D721Med (cell line): ENCODE measurements at regions not wholly inside any gene's neighbourhood (a gene's known extent, or its start where the extent isn't known, plus 50 kb on each side); places are given as distances from the start of the nearest gene placed in this dataset.
"Not testable (repeated sequence)": the region's sequence is repeated elsewhere in the genome, so short reads cannot be mapped to it uniquely, and the experiment has no call there.

Source experiments
- DNase-seq: peaks from one replicate; pipeline ENCODE4 v3.0.0; 2011; ENCODE audit warnings: low spot score; ENCODE audit not compliant: insufficient read length
- FAIRE-seq: peaks from 2 replicates; lab custom pipeline; 2011; peaks lifted over from hg19 to GRCh38; lab: Jason Lieb, UNC
- TF ChIP-seq, protein P1 (sequence below): IDR thresholded peaks from 2 replicates; pipeline ENCODE4 v1.5.1; 2012; ENCODE audit warnings: mild to moderate bottlenecking, control low read depth; ENCODE audit not compliant: insufficient read depth; ENCODE audit errors: missing control alignments

GRCh38 chr16:29126616-29127015 is 141.8 kb downstream of the LAT start:
- FAIRE-seq (no peak), DNase-seq (no peak)
- TF ChIP-seq, protein P1, sequence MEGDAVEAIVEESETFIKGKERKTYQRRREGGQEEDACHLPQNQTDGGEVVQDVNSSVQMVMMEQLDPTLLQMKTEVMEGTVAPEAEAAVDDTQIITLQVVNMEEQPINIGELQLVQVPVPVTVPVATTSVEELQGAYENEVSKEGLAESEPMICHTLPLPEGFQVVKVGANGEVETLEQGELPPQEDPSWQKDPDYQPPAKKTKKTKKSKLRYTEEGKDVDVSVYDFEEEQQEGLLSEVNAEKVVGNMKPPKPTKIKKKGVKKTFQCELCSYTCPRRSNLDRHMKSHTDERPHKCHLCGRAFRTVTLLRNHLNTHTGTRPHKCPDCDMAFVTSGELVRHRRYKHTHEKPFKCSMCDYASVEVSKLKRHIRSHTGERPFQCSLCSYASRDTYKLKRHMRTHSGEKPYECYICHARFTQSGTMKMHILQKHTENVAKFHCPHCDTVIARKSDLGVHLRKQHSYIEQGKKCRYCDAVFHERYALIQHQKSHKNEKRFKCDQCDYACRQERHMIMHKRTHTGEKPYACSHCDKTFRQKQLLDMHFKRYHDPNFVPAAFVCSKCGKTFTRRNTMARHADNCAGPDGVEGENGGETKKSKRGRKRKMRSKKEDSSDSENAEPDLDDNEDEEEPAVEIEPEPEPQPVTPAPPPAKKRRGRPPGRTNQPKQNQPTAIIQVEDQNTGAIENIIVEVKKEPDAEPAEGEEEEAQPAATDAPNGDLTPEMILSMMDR: no peak

DNA sequence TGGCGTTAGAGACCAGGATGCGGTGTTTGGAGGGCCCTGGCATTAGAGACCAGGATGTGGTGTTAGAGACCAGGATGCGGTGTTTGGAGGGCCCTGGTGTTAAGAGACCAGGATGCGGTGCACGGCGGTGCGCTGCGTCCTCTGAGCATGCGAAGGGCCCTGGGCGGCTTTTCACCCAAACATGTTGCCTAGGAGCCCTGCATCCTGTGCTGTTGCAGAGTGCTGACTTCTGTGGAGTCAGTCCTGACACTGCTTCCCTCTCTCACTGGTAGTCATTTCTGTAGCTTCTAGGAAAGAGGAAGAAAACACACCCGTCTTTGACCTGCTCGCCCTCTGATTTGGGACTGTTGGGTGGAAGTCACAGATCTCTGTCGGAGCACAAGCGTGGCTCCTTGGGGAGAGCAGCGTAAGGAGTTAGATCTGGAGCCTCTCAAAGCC is 141.2 kb downstream of the LAT start:
- FAIRE-seq: no peak
- no peak for DNase-seq
- TF ChIP-seq, protein P1: no peak

GRCh38 chr16:29124828-29125227 is 140.0 kb downstream of the LAT start:
- no peak for FAIRE-seq
- DNase-seq: no peak
- TF ChIP-seq, protein P1: no peak

- not testable (repeated sequence) for FAIRE-seq, DNase-seq
Measured at GRCh38 chr16:29124162-29124561, 139.3 kb downstream of the LAT start.

DNA sequence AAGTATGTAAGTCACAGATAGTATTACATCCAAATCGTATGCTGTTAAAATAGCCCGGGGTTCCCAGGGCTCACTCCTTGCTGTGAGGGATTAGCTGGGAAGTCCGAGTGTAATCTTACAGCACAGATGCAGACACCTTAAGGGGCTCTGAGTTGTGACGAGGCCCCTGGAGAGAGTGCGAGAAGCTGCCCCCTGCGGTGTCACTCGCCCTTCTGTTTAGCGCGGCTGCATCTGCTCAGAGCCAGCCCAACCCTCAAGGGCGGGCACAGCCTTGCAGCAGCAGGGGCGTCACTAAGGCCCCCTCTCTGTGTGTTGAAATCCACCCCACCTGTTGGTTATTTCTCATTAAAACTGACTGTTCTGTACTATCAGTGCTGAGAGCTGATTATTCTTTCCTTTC is 135.8 kb downstream of the LAT start:
- peak; percentile 49 for DNase-seq
- not testable (repeated sequence) for FAIRE-seq

DNA sequence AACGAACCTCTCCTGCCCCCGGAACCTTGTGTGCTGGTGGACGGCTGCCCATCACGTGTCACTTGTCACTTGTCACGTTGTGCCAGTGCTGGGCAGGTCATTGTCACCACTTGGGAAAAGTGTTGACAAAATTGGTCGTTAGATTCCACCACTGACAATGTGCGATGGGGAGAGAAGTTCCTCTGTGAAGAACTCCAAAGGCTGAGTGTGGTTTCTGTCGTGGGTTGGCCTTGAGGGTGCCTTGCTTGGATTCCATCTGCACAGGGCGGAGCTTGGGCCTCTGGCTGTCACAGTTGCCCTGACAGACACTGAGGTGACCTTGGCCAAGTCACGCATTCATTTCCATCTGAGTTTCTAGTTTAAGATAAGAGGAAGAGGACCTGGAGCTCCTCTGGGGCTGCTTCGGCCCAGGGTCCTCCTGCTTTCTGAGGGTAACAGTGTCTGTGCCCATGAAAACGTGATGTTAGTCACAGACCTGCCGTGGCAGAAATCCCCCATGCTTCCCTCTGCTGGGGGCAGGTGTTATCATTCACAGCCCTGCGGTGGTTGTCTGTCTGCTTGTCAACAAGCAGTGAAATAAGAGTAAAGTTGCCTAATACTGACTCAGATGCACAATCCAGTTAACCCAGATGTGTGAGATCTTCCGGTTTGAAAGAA is 133.6 kb downstream of the LAT start:
- DNase-seq, FAIRE-seq: not testable (repeated sequence)

DNA sequence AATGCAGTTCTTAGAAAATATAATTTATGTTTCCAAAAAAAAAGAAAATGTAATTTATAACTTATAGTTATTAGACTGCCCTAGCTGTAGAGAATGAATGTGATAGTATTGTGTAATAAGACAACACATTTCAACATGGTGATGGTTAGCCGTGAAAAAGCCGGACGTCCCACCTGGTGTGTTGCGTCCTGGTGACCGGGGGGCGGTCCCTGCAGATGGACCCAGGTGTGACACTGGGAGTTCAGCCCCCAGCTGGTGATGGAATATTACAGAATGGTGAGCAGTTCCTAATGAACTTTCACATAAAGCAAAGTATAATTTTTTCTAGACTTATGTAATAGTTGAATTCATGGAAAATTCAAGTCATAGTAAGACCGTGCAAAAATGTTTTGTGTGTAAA is 132.8 kb downstream of the LAT start:
- no peak for DNase-seq
- no peak for FAIRE-seq
- TF ChIP-seq, protein P1: no peak

GRCh38 chr16:29116980-29117379 is 132.1 kb downstream of the LAT start:
- TF ChIP-seq, protein P1: no peak
- DNase-seq (no peak), FAIRE-seq (no peak)

DNA sequence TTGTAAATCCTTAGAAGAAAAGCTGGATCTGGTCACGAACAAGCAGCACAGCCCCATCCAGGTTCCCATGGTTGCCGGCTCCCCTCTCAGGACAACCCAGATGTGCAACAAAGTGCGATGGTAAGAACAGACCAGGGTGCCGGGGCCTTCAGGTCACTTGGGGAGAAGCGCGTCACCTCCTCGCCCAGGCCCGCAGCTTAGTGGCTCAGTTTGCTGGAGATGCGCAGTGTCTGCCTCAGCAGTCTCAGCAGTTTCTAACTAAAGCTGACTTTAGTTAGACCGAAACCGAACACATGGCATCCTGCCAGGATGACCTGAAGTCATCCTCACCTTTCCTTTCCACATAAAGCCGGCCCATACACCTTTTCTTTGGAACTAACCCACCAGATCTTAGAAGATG is 131.4 kb downstream of the LAT start:
- not testable (repeated sequence) for DNase-seq, FAIRE-seq

- not testable (repeated sequence) for DNase-seq, FAIRE-seq
Measured at GRCh38 chr16:29115802-29116141, 130.9 kb downstream of the LAT start.
